Fibroblast of lung (primary cell): ENCODE measurements at regions not wholly inside any gene's neighbourhood (a gene's known extent, or its start where the extent isn't known, plus 50 kb on each side); places are given as distances from the start of the nearest gene placed in this dataset.

ENCODE experiments used
- DNase-seq, 2 donors: peaks; one replicate each; pipeline versions ENCODE4 v3.0.0 to v3.0.0-alpha.2; 2010; ENCODE audit warnings: low read depth in 2 of 2
- H2AFZ ChIP-seq: 2 replicates; pipeline ENCODE4 v1.5.1; 2012; ENCODE audit warnings: low read length, control low read depth, inconsistent platforms
- H3K27ac ChIP-seq: 2 replicates; pipeline ENCODE4 v1.5.1; 2011; ENCODE audit warnings: low read length, control low read depth; ENCODE audit not compliant: insufficient read depth
- H3K27me3 ChIP-seq: 2 replicates; pipeline ENCODE4 v1.5.1; 2011; ENCODE audit warnings: mild to moderate bottlenecking, low read length; ENCODE audit not compliant: control insufficient read depth, insufficient read depth
- H3K36me3 ChIP-seq: 2 replicates; pipeline ENCODE4 v1.5.1; 2011; ENCODE audit warnings: low read length; ENCODE audit not compliant: control insufficient read depth, insufficient read depth
- H3K4me1 ChIP-seq: 2 replicates; pipeline ENCODE4 v1.5.1; 2011; ENCODE audit warnings: low read length; ENCODE audit not compliant: control insufficient read depth, insufficient read depth; ENCODE audit errors: extremely low read depth
- H3K4me2 ChIP-seq: 2 replicates; pipeline ENCODE4 v1.5.1; 2011; ENCODE audit warnings: low read length, control low read depth; ENCODE audit not compliant: insufficient read depth; ENCODE audit errors: extremely low read depth
- H3K4me3 ChIP-seq, 4 experiments: fragments of 200-600 bp in 1 of 4; sonication (generic) in 1 of 4; replicated peaks in 1 of 4; 2 replicates each; pipeline ENCODE4 v1.5.1; 2011 to 2016; ENCODE audit warnings: low read length in 4 of 4, low read depth in 3 of 4, mild to moderate bottlenecking in 3 of 4, control low read depth in 2 of 4, inconsistent platforms in 1 of 4, mixed read lengths in 1 of 4; ENCODE audit not compliant: insufficient read depth in 1 of 4; ENCODE audit errors: control extremely low read depth in 1 of 4
- H3K79me2 ChIP-seq: 2 replicates; pipeline ENCODE4 v1.5.1; 2012; ENCODE audit warnings: mild to moderate bottlenecking, low read length, inconsistent platforms; ENCODE audit not compliant: control insufficient read depth, insufficient read depth
- H3K9ac ChIP-seq: 2 replicates; pipeline ENCODE4 v1.5.1; 2011; ENCODE audit warnings: mild to moderate bottlenecking, low read length, control low read depth; ENCODE audit not compliant: insufficient read depth
- H3K9me3 ChIP-seq: 2 replicates; pipeline ENCODE4 v1.5.1; 2012; ENCODE audit warnings: low read depth, low read length; ENCODE audit not compliant: control insufficient read depth, insufficient read depth
- H4K20me1 ChIP-seq: 2 replicates; pipeline ENCODE4 v1.5.1; 2011; ENCODE audit warnings: low read length; ENCODE audit not compliant: control insufficient read depth, insufficient read depth; ENCODE audit errors: extremely low read depth
- EZH2 ChIP-seq: IDR thresholded peaks from 2 replicates; pipeline ENCODE4 v1.5.1; 2012; ENCODE audit warnings: low read length, control low read depth, mild to moderate bottlenecking; ENCODE audit errors: missing control alignments
- TF ChIP-seq, protein P1 (sequence below), 2 donors: IDR thresholded peaks in 1 of 2; conservative IDR thresholded peaks in 1 of 2; 1 replicate in 1 of 2; 2 replicates in 1 of 2; pipeline ENCODE4 v1.5.1; 2011 to 2012; ENCODE audit warnings: low read length in 2 of 2, control low read depth in 1 of 2, inconsistent platforms in 1 of 2, low read depth in 1 of 2, mild to moderate bottlenecking in 1 of 2

- DNase-seq = no peak
- H3K36me3 ChIP-seq = no peaks in the 10 kb centered on the region
- no peak overlapping the region for H3K27ac ChIP-seq
- H3K9ac ChIP-seq = no peak overlapping the region
- no peaks in the 10 kb centered on the region for H3K79me2 ChIP-seq
- H4K20me1 ChIP-seq = no peaks in the 10 kb centered on the region
- TF ChIP-seq, protein P1, sequence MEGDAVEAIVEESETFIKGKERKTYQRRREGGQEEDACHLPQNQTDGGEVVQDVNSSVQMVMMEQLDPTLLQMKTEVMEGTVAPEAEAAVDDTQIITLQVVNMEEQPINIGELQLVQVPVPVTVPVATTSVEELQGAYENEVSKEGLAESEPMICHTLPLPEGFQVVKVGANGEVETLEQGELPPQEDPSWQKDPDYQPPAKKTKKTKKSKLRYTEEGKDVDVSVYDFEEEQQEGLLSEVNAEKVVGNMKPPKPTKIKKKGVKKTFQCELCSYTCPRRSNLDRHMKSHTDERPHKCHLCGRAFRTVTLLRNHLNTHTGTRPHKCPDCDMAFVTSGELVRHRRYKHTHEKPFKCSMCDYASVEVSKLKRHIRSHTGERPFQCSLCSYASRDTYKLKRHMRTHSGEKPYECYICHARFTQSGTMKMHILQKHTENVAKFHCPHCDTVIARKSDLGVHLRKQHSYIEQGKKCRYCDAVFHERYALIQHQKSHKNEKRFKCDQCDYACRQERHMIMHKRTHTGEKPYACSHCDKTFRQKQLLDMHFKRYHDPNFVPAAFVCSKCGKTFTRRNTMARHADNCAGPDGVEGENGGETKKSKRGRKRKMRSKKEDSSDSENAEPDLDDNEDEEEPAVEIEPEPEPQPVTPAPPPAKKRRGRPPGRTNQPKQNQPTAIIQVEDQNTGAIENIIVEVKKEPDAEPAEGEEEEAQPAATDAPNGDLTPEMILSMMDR (conservative IDR thresholded peaks at IDR 0.05 in 1 of 2, IDR thresholded peaks at IDR 0.05 in 1 of 2; ENCODE audit: low read depth in 1 of 2, low read length in 2 of 2) = no peak
- TF ChIP-seq EZH2 = no peak
- no peaks in the 10 kb centered on the region for H3K4me1 ChIP-seq
- no peaks in the 10 kb centered on the region for H3K27me3 ChIP-seq
- H3K4me3 ChIP-seq = no peak overlapping the region
- H2AFZ ChIP-seq = no peak overlapping the region
- H3K9me3 ChIP-seq = no peaks in the 10 kb centered on the region
- no peak overlapping the region for H3K4me2 ChIP-seq
These were observed 1329.3 kb downstream of the TBC1D22A start for GRCh38 chr22:48091656-48092223.

- Histone ChIP-seq H3K79me2 (no peaks in the 10 kb centered on the region), H2AFZ (no peak overlapping the region), H3K4me3 (no peak overlapping the region), H3K27ac (no peak overlapping the region), H3K4me1 (no peaks in the 10 kb centered on the region), H3K36me3 (no peaks in the 10 kb centered on the region), H3K9me3 (no peaks in the 10 kb centered on the region), H3K27me3 (no peaks in the 10 kb centered on the region), H3K4me2 (no peak overlapping the region), H3K9ac (no peak overlapping the region), H4K20me1 (no peaks in the 10 kb centered on the region)
- no peak for DNase-seq
- no peak for TF ChIP-seq EZH2
These were observed 1328.7 kb downstream of the TBC1D22A start for GRCh38 chr22:48091060-48091650.

GRCh38 chr22:48090332-48090672 lies 1327.9 kb downstream of the TBC1D22A start:
- H3K4me2 ChIP-seq = no peak overlapping the region
- no peak for DNase-seq
- H3K79me2 ChIP-seq = no peaks in the 10 kb centered on the region
- no peaks in the 10 kb centered on the region for H3K4me1 ChIP-seq
- no peak overlapping the region for H2AFZ ChIP-seq
- no peaks in the 10 kb centered on the region for H3K27me3 ChIP-seq
- H3K9ac ChIP-seq = no peak overlapping the region
- TF ChIP-seq, protein P1 (conservative IDR thresholded peaks at IDR 0.05 in 1 of 2, IDR thresholded peaks at IDR 0.05 in 1 of 2; ENCODE audit: low read depth in 1 of 2, low read length in 2 of 2) = no peak
- no peak for TF ChIP-seq EZH2
- H3K9me3 ChIP-seq = no peaks in the 10 kb centered on the region
- no peak overlapping the region for H3K4me3 ChIP-seq
- H4K20me1 ChIP-seq = no peaks in the 10 kb centered on the region
- H3K36me3 ChIP-seq = no peaks in the 10 kb centered on the region
- no peak overlapping the region for H3K27ac ChIP-seq
